Neural cell (in vitro differentiated cells): ENCODE measurements at regions not wholly inside any gene's neighbourhood (a gene's known extent, or its start where the extent isn't known, plus 50 kb on each side); places are given as distances from the start of the nearest gene placed in this dataset.

Experiments
- CTCF ChIP-seq: fragments of 450-650 bp; IDR thresholded peaks from 2 replicates; pipeline ENCODE4 v1.5.1; 2014; ENCODE audit warnings: antibody characterized with exemption, mild to moderate bottlenecking, moderate library complexity; ENCODE audit not compliant: poor library complexity, severe bottlenecking
- EP300 ChIP-seq: fragments of 450-650 bp; conservative IDR thresholded peaks from 2 replicates; pipeline ENCODE4 v1.6.1; 2014; ENCODE audit warnings: antibody characterized with exemption, mild to moderate bottlenecking, moderate library complexity; ENCODE audit not compliant: poor library complexity, severe bottlenecking
- POLR2AphosphoS5 ChIP-seq: IDR thresholded peaks from 2 replicates; pipeline ENCODE4 v1.6.1; 2012
- RAD21 ChIP-seq: fragments of 450-650 bp; conservative IDR thresholded peaks from 2 replicates; pipeline ENCODE4 v1.6.1; 2014; ENCODE audit warnings: antibody characterized with exemption, mild to moderate bottlenecking, moderate library complexity
- REST ChIP-seq: IDR thresholded peaks from 2 replicates; pipeline ENCODE4 v1.6.1; 2012; ENCODE audit warnings: borderline replicate concordance

- TF ChIP-seq CTCF (no peak), REST (no peak), POLR2AphosphoS5 (no peak), RAD21 (no peak), EP300 (no peak)
These were observed 185.6 kb upstream of the NR3C1 start for GRCh38 chr5:143588933-143589662.
